ES-I3 (cell line): ENCODE measurements at regions not wholly inside any gene's neighbourhood (a gene's known extent, or its start where the extent isn't known, plus 50 kb on each side); places are given as distances from the start of the nearest gene placed in this dataset.

Experiments
- H3K36me3 ChIP-seq: 2 replicates; pipeline ENCODE4 v1.6.1; 2013; ENCODE audit warnings: mild to moderate bottlenecking, low read length, control low read depth, moderate library complexity; ENCODE audit not compliant: insufficient read depth
- H3K4me1 ChIP-seq: 2 replicates; pipeline ENCODE4 v1.6.1; 2013; ENCODE audit warnings: mild to moderate bottlenecking, control low read depth, low read length; ENCODE audit not compliant: insufficient read depth
- H3K9ac ChIP-seq: 2 replicates; pipeline ENCODE4 v1.6.1; 2013; ENCODE audit warnings: low read depth, mild to moderate bottlenecking, low read length, moderate library complexity
- H3K9me3 ChIP-seq: 2 replicates; pipeline ENCODE4 v1.6.1; 2013; ENCODE audit warnings: mild to moderate bottlenecking, low read length, moderate library complexity; ENCODE audit not compliant: control insufficient read depth, insufficient read depth

DNA sequence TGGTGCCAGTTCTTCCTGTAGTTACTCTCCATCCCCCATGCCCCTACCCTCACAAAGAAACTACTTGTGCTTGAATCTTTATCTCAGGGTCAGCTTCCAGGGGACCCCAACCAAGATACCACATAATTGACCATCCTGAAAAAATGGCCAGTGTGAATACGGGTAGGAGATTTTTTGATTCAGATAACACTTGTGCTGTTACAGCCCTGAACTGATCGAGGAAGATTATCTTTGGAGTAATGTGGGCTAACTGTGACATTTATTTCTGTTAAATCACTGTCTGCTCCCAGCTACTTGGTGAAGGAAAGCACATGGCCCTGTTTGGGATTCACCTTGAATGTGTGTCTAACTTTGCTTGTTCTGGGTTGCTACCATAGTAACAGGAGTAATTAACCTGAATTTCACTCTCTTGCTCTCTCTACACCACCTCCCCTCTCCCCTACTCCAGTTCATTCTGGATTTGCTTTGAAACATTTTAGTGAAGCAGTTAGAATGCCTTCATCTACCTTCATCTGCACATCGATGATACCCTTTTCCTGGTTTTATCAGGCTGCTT lies 219.6 kb upstream of the CHD6 start:
- H3K4me1 ChIP-seq = no peaks in the 10 kb centered on the region
- no peak overlapping the region for H3K9ac ChIP-seq
- H3K36me3 ChIP-seq = no peaks in the 10 kb centered on the region
- no peaks in the 10 kb centered on the region for H3K9me3 ChIP-seq

DNA sequence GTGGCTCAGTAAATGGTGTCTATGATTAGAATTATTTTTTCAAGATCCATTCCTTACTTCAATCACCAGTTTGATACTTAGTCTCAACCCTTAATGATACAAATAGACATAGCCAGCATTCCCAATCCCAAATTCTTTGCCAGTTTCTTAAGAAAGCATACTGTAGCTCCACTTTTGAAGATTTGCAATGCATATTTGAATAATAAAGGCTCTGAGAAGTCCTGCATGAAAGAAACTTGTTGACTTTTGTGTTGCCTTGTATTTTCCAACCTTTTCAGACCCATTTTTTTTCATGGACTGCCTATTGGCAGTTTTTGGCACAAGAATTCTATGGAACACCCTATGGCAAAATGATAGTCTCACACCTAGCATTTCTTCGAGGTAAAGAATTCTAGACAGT lies 215.6 kb upstream of the CHD6 start:
- H3K36me3 ChIP-seq = no peaks in the 10 kb centered on the region
- H3K9ac ChIP-seq = no peak overlapping the region
- no peaks in the 10 kb centered on the region for H3K9me3 ChIP-seq
- no peaks in the 10 kb centered on the region for H3K4me1 ChIP-seq

DNA sequence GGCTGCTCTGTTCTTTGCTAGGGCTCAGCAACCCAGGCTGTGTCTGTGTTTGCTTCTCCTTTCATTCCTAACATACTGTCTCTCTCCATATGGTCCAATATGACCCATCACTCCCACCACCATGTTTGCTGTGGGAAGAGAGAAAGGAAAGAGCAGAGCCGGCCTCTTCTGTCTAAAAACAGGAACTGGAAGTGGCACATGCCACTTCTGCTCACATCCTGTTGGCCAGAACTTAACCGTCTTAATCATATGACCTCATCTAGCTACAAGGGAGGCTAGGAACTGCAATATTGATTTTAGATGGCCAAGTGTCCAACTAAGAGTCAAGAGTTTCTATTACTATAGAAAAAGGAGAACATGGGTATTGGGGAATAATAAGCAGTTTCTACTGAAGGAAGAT lies 212.5 kb upstream of the CHD6 start:
- Histone ChIP-seq H3K4me1 (no peaks in the 10 kb centered on the region), H3K36me3 (no peaks in the 10 kb centered on the region), H3K9me3 (no peaks in the 10 kb centered on the region), H3K9ac (no peak overlapping the region)

GRCh38 chr20:41819436-41819835 lies 201.3 kb upstream of the CHD6 start:
- no peak overlapping the region for H3K9ac ChIP-seq
- H3K36me3 ChIP-seq = no peaks in the 10 kb centered on the region
- no peaks in the 10 kb centered on the region for H3K4me1 ChIP-seq
- no peaks in the 10 kb centered on the region for H3K9me3 ChIP-seq

DNA sequence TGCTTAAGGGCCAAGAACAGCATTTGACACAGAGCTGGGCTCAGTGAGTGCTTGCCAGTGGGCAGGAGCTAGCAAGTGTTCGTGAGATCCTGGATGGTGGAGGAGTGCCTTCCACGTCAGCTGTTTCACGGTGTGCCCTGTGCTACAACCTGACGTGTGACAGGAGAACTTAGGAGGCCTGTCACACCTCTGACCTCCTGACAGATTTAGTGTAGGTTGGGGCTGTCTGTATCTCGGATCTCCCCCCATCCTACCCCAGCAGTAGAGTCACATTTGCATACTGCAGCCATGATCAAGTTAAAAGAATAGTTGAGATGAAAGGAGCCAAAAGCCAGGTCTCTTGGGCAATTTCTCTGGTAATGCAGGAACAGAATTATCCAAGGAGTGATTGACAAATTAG lies 200.8 kb upstream of the CHD6 start:
- no peaks in the 10 kb centered on the region for H3K9me3 ChIP-seq
- H3K9ac ChIP-seq = no peak overlapping the region
- no peaks in the 10 kb centered on the region for H3K36me3 ChIP-seq
- H3K4me1 ChIP-seq = no peaks in the 10 kb centered on the region

DNA sequence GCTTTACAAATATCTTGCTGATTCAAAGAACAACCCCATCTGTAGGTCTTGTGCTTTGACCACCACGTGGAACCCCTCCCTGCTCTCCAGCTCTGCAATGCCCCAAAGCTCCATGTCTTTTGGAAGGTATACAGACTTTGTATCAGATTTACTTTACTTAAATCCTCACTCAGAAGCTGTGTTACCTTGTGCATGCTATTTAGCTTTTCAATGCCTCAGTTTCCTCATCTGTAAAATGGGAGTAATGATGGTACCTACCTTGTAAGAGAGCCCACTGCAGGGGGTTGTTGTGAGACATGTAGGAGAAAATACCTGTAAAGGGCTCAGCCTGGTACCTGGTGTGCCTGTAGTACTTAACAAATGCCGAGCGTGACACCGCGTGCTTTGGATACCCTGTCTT lies 200.2 kb upstream of the CHD6 start:
- Histone ChIP-seq H3K9me3 (no peaks in the 10 kb centered on the region), H3K9ac (no peak overlapping the region), H3K4me1 (no peaks in the 10 kb centered on the region), H3K36me3 (no peaks in the 10 kb centered on the region)

GRCh38 chr20:41811456-41811855 lies 193.3 kb upstream of the CHD6 start:
- H3K36me3 ChIP-seq = no peaks in the 10 kb centered on the region
- no peaks in the 10 kb centered on the region for H3K9me3 ChIP-seq
- no peaks in the 10 kb centered on the region for H3K4me1 ChIP-seq
- no peak overlapping the region for H3K9ac ChIP-seq

- H3K36me3 ChIP-seq = no peaks in the 10 kb centered on the region
- no peaks in the 10 kb centered on the region for H3K9me3 ChIP-seq
- H3K4me1 ChIP-seq = peaks cover 11% of the 10 kb centered on the region; the same call in 1 of the 2 replicates
- no peak overlapping the region for H3K9ac ChIP-seq
Measured at GRCh38 chr20:41800040-41800439, 181.9 kb upstream of the CHD6 start.

DNA sequence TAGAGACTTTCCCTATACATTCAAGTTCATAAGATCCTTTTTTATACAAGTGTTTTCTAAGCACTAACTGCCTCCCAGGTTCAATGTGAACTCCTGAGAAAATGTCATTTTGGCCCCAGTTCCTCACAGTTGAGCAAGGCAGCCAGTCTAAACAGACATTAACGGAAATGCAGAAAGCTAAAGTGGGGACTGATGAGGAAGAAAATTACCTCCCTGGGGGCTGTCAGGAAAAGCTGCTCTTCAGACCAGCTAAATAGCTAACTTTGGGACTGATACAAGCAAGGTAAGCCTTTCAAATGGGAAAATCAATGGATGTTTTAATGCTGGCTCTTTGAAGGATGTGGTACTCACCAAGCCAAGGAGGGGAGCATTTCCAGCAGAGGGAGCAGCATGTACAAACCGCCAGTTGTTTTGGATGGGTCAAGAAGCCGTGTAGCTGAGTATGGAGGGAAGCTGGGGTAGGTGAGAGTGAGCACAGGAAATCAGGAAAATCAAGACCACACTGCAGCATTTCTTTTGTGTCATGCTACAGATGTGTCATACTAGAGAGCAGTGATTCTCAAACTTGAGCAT lies 180.8 kb upstream of the CHD6 start:
- Histone ChIP-seq H3K4me1 (peaks cover 11% of the 10 kb centered on the region; the same call in 1 of the 2 replicates), H3K36me3 (no peaks in the 10 kb centered on the region), H3K9ac (no peak overlapping the region), H3K9me3 (no peaks in the 10 kb centered on the region)

- H3K4me1 ChIP-seq = no peaks in the 10 kb centered on the region
- no peak overlapping the region for H3K9ac ChIP-seq
- no peaks in the 10 kb centered on the region for H3K36me3 ChIP-seq
- H3K9me3 ChIP-seq = no peaks in the 10 kb centered on the region
Measured at GRCh38 chr20:41786158-41786557, 168.0 kb upstream of the CHD6 start.

DNA sequence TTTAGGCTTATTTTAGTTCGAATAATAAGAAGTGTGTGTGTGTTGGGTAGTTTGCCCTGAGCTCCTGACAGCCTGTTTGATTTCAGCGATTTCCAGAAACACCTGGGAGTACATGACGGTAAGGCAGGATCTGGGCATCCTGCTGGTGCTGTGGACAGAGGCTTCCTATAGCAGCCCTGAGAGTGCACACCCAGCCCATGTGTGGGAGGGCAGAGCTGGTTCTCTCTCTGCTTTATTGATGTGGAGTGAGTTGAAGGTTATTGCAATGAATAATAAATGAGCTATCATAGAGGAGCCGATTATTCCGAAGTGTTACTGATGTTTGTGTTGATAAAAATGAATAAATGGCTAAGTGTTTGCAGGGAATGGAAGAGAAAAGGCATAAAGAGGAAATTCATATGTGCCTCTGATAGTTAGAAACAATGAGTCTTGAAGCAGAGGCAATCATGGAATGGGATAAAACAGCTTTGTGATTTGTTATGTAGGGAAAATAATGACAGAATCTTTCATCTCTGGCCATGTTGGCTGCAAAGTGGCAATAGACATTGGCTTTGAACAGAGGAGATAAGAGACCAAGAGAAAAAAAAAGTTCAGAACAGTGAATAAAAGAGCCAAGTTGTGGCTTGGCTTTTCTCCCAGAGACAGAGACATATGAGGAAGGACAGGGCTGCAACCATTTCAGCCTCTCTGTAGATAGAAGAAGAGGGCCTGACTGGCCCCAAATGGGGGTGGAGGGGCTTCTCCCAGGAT lies 166.2 kb upstream of the CHD6 start:
- no peak overlapping the region for H3K9ac ChIP-seq
- H3K36me3 ChIP-seq = no peaks in the 10 kb centered on the region
- H3K9me3 ChIP-seq = no peaks in the 10 kb centered on the region
- H3K4me1 ChIP-seq = no peaks in the 10 kb centered on the region

- Histone ChIP-seq H3K9me3 (no peaks in the 10 kb centered on the region), H3K4me1 (no peaks in the 10 kb centered on the region), H3K36me3 (no peaks in the 10 kb centered on the region), H3K9ac (no peak overlapping the region)
Measured at GRCh38 chr20:41783423-41784208, 165.4 kb upstream of the CHD6 start.

GRCh38 chr20:41782730-41783406 lies 164.7 kb upstream of the CHD6 start:
- Histone ChIP-seq H3K4me1 (no peaks in the 10 kb centered on the region), H3K9me3 (no peaks in the 10 kb centered on the region), H3K9ac (no peak overlapping the region), H3K36me3 (no peaks in the 10 kb centered on the region)

DNA sequence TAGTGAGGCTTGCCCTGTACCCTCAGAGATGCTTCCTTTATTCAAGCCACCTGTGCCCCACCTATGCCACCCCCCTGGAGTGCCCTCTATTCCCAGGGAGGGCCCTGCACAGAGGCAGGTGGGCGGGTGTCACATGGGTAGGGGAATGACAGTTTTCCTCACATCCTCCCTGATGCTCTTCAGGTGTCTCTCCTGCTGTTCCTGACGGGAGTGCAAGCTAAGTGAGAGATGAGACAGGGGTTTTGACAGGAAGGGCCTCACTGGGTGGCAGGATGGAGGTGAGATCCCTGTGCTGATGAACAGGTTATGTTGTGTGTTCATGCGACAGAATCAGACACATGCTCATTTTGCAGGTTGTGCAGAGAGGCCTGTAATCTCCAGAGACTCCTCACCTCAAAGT lies 164.1 kb upstream of the CHD6 start:
- no peaks in the 10 kb centered on the region for H3K36me3 ChIP-seq
- no peaks in the 10 kb centered on the region for H3K9me3 ChIP-seq
- no peak overlapping the region for H3K9ac ChIP-seq
- no peaks in the 10 kb centered on the region for H3K4me1 ChIP-seq
